ENCODE measurements at regions not wholly inside any gene's neighbourhood (a gene's known extent, or its start where the extent isn't known, plus 50 kb on each side); places are given as distances from the start of the nearest gene placed in this dataset.

DNA sequence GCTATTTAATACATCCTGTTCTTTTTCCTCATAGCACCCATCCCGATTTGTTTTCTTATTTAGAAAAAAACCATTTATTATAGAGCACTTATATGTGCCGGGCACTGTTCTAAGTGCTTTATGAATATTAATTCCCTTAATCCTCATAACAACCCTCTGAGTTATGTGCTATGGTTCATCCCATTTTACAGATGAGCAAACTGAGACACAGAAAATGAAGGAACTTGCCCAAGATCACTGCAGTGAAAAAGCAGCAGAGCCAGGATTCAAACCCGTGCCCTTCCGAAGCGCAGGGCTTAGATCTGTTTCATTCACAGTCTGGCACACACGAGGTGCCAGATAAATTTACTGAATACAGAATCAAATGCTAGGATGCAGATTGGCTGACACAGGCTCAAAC, 85.1 kb upstream of the ZC3H12A start:
- no peaks in the 10 kb centered on the region for H4K20me1 ChIP-seq (replicated peaks; ENCODE audit: insufficient read depth)
- Mint-ChIP-seq H3K9me3 (no peaks in the 10 kb centered on the region; the same call in 2 of the 3 replicates), H3K4me3 (no peak overlapping the region), H3K4me1 (peaks cover 11% of the 10 kb centered on the region), H3K36me3 (ENCODE audit: low read depth) (no peaks in the 10 kb centered on the region), H3K27ac (no peak overlapping the region), H3K27me3 (ENCODE audit: insufficient read depth, low read depth, poor library complexity) (peaks cover 3% of the 10 kb centered on the region)
- no peak overlapping the region for H3K27ac ChIP-seq (ENCODE audit: low read depth)
- ATAC-seq (no peak), DNase-seq (ENCODE audit: low spot score) (no peak)
- no peaks in the 10 kb centered on the region for H3F3A ChIP-seq (replicated peaks; ENCODE audit: low read depth)
- no peaks in the 10 kb centered on the region for H3K79me2 ChIP-seq (replicated peaks; ENCODE audit: insufficient read depth)
- H3K36me3 ChIP-seq (ENCODE audit: insufficient read depth): no peaks in the 10 kb centered on the region
- H3K4me3 ChIP-seq: no peak overlapping the region
- no peaks in the 10 kb centered on the region for H3K27me3 ChIP-seq (ENCODE audit: insufficient read depth)
- TF ChIP-seq EZH2phosphoT487 (IDR thresholded peaks at IDR 0.05; ENCODE audit: unreplicated experiment): no peak
- TF ChIP-seq, protein P1, sequence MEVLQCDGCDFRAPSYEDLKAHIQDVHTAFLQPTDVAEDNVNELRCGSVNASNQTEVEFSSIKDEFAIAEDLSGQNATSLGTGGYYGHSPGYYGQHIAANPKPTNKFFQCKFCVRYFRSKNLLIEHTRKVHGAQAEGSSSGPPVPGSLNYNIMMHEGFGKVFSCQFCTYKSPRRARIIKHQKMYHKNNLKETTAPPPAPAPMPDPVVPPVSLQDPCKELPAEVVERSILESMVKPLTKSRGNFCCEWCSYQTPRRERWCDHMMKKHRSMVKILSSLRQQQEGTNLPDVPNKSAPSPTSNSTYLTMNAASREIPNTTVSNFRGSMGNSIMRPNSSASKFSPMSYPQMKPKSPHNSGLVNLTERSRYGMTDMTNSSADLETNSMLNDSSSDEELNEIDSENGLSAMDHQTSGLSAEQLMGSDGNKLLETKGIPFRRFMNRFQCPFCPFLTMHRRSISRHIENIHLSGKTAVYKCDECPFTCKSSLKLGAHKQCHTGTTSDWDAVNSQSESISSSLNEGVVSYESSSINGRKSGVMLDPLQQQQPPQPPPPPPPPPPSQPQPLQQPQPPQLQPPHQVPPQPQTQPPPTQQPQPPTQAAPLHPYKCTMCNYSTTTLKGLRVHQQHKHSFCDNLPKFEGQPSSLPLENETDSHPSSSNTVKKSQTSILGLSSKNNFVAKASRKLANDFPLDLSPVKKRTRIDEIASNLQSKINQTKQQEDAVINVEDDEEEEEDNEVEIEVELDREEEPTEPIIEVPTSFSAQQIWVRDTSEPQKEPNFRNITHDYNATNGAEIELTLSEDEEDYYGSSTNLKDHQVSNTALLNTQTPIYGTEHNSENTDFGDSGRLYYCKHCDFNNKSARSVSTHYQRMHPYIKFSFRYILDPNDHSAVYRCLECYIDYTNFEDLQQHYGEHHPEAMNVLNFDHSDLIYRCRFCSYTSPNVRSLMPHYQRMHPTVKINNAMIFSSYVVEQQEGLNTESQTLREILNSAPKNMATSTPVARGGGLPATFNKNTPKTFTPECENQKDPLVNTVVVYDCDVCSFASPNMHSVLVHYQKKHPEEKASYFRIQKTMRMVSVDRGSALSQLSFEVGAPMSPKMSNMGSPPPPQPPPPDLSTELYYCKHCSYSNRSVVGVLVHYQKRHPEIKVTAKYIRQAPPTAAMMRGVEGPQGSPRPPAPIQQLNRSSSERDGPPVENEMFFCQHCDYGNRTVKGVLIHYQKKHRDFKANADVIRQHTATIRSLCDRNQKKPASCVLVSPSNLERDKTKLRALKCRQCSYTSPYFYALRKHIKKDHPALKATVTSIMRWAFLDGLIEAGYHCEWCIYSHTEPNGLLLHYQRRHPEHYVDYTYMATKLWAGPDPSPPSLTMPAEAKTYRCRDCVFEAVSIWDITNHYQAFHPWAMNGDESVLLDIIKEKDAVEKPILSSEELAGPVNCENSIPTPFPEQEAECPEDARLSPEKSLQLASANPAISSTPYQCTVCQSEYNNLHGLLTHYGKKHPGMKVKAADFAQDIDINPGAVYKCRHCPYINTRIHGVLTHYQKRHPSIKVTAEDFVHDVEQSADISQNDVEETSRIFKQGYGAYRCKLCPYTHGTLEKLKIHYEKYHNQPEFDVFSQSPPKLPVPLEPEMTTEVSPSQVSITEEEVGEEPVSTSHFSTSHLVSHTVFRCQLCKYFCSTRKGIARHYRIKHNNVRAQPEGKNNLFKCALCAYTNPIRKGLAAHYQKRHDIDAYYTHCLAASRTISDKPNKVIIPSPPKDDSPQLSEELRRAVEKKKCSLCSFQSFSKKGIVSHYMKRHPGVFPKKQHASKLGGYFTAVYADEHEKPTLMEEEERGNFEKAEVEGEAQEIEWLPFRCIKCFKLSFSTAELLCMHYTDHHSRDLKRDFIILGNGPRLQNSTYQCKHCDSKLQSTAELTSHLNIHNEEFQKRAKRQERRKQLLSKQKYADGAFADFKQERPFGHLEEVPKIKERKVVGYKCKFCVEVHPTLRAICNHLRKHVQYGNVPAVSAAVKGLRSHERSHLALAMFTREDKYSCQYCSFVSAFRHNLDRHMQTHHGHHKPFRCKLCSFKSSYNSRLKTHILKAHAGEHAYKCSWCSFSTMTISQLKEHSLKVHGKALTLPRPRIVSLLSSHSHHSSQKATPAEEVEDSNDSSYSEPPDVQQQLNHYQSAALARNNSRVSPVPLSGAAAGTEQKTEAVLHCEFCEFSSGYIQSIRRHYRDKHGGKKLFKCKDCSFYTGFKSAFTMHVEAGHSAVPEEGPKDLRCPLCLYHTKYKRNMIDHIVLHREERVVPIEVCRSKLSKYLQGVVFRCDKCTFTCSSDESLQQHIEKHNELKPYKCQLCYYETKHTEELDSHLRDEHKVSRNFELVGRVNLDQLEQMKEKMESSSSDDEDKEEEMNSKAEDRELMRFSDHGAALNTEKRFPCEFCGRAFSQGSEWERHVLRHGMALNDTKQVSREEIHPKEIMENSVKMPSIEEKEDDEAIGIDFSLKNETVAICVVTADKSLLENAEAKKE (CRISPR knock-in tag; IDR thresholded peaks at IDR 0.05): no peak
- TF ChIP-seq ZNF331 (CRISPR knock-in tag; IDR thresholded peaks at IDR 0.05; ENCODE audit: low read depth): no peak
- no peak for TF ChIP-seq NANOG (IDR thresholded peaks at IDR 0.05; ENCODE audit: borderline replicate concordance)
- TF ChIP-seq, protein P2, sequence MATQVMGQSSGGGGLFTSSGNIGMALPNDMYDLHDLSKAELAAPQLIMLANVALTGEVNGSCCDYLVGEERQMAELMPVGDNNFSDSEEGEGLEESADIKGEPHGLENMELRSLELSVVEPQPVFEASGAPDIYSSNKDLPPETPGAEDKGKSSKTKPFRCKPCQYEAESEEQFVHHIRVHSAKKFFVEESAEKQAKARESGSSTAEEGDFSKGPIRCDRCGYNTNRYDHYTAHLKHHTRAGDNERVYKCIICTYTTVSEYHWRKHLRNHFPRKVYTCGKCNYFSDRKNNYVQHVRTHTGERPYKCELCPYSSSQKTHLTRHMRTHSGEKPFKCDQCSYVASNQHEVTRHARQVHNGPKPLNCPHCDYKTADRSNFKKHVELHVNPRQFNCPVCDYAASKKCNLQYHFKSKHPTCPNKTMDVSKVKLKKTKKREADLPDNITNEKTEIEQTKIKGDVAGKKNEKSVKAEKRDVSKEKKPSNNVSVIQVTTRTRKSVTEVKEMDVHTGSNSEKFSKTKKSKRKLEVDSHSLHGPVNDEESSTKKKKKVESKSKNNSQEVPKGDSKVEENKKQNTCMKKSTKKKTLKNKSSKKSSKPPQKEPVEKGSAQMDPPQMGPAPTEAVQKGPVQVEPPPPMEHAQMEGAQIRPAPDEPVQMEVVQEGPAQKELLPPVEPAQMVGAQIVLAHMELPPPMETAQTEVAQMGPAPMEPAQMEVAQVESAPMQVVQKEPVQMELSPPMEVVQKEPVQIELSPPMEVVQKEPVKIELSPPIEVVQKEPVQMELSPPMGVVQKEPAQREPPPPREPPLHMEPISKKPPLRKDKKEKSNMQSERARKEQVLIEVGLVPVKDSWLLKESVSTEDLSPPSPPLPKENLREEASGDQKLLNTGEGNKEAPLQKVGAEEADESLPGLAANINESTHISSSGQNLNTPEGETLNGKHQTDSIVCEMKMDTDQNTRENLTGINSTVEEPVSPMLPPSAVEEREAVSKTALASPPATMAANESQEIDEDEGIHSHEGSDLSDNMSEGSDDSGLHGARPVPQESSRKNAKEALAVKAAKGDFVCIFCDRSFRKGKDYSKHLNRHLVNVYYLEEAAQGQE (IDR thresholded peaks at IDR 0.05; ENCODE audit: unreplicated experiment): no peak
- TF ChIP-seq CREB1 (CRISPR knock-in tag; IDR thresholded peaks at IDR 0.05; ENCODE audit: low read depth): no peak
- TF ChIP-seq, protein P3, sequence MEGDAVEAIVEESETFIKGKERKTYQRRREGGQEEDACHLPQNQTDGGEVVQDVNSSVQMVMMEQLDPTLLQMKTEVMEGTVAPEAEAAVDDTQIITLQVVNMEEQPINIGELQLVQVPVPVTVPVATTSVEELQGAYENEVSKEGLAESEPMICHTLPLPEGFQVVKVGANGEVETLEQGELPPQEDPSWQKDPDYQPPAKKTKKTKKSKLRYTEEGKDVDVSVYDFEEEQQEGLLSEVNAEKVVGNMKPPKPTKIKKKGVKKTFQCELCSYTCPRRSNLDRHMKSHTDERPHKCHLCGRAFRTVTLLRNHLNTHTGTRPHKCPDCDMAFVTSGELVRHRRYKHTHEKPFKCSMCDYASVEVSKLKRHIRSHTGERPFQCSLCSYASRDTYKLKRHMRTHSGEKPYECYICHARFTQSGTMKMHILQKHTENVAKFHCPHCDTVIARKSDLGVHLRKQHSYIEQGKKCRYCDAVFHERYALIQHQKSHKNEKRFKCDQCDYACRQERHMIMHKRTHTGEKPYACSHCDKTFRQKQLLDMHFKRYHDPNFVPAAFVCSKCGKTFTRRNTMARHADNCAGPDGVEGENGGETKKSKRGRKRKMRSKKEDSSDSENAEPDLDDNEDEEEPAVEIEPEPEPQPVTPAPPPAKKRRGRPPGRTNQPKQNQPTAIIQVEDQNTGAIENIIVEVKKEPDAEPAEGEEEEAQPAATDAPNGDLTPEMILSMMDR (conservative IDR thresholded peaks at IDR 0.05; ENCODE audit: low read depth in 2 of 2): no peak
- no peak for TF ChIP-seq JUNB (IDR thresholded peaks at IDR 0.05; ENCODE audit: unreplicated experiment)
- H2AFZ ChIP-seq: no peak overlapping the region
- H3K4me2 ChIP-seq: no peak overlapping the region
- H3K9me2 ChIP-seq (ENCODE audit: insufficient read depth): no peaks in the 10 kb centered on the region
- peaks cover 8% of the 10 kb centered on the region; the same call in 1 of the 2 replicates for H3K4me1 ChIP-seq (ENCODE audit: insufficient read depth)
